ENCODE measurements at regions not wholly inside any gene's neighbourhood (a gene's known extent, or its start where the extent isn't known, plus 50 kb on each side); places are given as distances from the start of the nearest gene placed in this dataset.

DNA sequence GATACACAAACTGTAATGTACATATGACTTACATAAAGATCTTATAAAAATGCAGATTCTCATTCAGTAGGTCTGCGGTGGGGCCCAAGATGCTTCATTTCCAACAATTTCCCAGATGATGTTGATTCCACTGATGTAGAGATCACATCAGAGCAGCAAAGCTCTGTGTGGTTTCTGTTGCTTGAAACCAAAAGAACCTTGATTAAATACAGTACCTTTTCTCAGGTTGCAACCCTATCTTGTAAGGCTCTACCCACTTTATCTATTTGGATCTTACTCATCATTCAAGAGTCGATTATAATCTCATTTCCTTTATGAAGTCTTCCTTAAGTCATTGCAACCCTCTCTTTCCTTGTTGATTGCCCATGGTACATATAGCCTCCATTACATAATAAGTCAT is 816.8 kb downstream of the RPA4 start:
- H3K9me3 ChIP-seq (ENCODE audit: low read depth, low read length, poor library complexity, severe bottlenecking), result no peaks in the 10 kb centered on the region
- no peak for TF ChIP-seq EZH2 (IDR thresholded peaks at IDR 0.05; ENCODE audit: borderline replicate concordance, low read depth, low read length, poor library complexity, severe bottlenecking)
- TF ChIP-seq, protein P1, sequence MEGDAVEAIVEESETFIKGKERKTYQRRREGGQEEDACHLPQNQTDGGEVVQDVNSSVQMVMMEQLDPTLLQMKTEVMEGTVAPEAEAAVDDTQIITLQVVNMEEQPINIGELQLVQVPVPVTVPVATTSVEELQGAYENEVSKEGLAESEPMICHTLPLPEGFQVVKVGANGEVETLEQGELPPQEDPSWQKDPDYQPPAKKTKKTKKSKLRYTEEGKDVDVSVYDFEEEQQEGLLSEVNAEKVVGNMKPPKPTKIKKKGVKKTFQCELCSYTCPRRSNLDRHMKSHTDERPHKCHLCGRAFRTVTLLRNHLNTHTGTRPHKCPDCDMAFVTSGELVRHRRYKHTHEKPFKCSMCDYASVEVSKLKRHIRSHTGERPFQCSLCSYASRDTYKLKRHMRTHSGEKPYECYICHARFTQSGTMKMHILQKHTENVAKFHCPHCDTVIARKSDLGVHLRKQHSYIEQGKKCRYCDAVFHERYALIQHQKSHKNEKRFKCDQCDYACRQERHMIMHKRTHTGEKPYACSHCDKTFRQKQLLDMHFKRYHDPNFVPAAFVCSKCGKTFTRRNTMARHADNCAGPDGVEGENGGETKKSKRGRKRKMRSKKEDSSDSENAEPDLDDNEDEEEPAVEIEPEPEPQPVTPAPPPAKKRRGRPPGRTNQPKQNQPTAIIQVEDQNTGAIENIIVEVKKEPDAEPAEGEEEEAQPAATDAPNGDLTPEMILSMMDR (conservative IDR thresholded peaks at IDR 0.05; ENCODE audit: low read depth, low read length), result no peak
- no peak overlapping the region for H3K4me3 ChIP-seq (ENCODE audit: low read depth, low read length, poor library complexity, severe bottlenecking)
- ChIA-PET POLR2A (ENCODE audit: low non-redundant PET) (no interaction called here), CTCF (no interaction called here)
- intact Hi-C loops (cut with micrococcal nuclease; ENCODE audit: unreplicated experiment), result no loop called here
- BruUV-seq (replicated peaks), result no TSS peak
- H3K27ac ChIP-seq (ENCODE audit: low read depth, low read length, poor library complexity, severe bottlenecking), result no peak overlapping the region
- no peaks in the 10 kb centered on the region for H3K36me3 ChIP-seq (ENCODE audit: insufficient read depth, low read length, poor library complexity, severe bottlenecking)
- no peaks in the 10 kb centered on the region for H3K27me3 ChIP-seq (replicated peaks; ENCODE audit: insufficient read depth, low read depth, low read length, poor library complexity)
- H3K4me1 ChIP-seq (ENCODE audit: insufficient read depth, low read length, poor library complexity, severe bottlenecking), result no peaks in the 10 kb centered on the region
- DNase-seq (ENCODE audit: low spot score), result no peak

DNA sequence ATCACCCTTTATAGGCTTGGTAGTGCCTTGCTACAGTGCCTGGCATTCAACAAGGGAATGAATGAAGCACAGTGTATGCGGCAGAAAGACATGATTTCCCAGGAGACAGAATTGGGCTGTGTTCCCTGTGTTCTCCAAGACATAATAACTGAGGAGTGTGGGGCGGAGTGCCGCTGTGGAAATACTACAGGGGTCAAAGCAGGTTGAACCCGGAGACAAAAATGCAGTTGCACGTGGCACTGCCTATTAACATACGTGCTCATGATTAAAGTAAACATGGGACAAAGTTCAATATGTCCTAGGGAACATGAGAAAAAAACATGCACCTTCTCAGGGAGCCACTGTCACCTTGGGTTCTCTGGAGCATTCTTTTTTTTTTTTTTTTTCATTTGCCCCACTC is 820.8 kb downstream of the RPA4 start:
- ChIA-PET POLR2A (ENCODE audit: low non-redundant PET) (no interaction called here), CTCF (no interaction called here)
- Histone ChIP-seq H3K27ac (ENCODE audit: low read depth, low read length, poor library complexity, severe bottlenecking) (no peak overlapping the region), H3K9me3 (ENCODE audit: low read depth, low read length, poor library complexity, severe bottlenecking) (no peaks in the 10 kb centered on the region), H3K36me3 (ENCODE audit: insufficient read depth, low read length, poor library complexity, severe bottlenecking) (no peaks in the 10 kb centered on the region), H3K27me3 (replicated peaks; ENCODE audit: insufficient read depth, low read depth, low read length, poor library complexity) (no peaks in the 10 kb centered on the region), H3K4me1 (ENCODE audit: insufficient read depth, low read length, poor library complexity, severe bottlenecking) (no peaks in the 10 kb centered on the region), H3K4me3 (ENCODE audit: low read depth, low read length, poor library complexity, severe bottlenecking) (no peak overlapping the region)
- no TSS peak for BruUV-seq (replicated peaks)
- no peak for TF ChIP-seq EZH2 (IDR thresholded peaks at IDR 0.05; ENCODE audit: borderline replicate concordance, low read depth, low read length, poor library complexity, severe bottlenecking)
- TF ChIP-seq, protein P1 (conservative IDR thresholded peaks at IDR 0.05; ENCODE audit: low read depth, low read length), result no peak
- no peak for DNase-seq (ENCODE audit: low spot score)
- intact Hi-C loops (cut with micrococcal nuclease; ENCODE audit: unreplicated experiment), result no loop called here

DNA sequence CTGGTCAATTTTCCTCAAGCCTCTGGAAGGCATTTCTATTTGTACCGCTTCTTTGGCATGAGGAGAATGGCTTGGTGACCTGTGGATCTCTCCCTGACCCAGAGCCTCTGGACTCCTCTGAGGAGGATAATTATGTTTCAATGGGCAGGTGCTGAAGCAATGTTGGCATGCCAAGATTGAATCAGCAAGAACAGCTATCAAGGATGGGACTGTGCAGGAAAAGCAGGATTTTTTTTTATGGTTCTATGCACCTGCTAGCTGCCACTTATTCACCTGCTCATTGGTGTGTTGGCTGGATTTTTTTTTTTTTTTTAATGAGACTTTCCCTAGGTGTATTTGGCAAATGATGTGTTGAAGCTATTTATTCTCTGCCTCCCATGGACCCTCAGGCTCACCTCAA is 821.2 kb downstream of the RPA4 start:
- POLR2A ChIA-PET (ENCODE audit: low non-redundant PET), result no interaction called here
- H3K9me3 ChIP-seq (ENCODE audit: low read depth, low read length, poor library complexity, severe bottlenecking), result no peaks in the 10 kb centered on the region
- no peaks in the 10 kb centered on the region for H3K27me3 ChIP-seq (replicated peaks; ENCODE audit: insufficient read depth, low read depth, low read length, poor library complexity)
- intact Hi-C loops (cut with micrococcal nuclease; ENCODE audit: unreplicated experiment), result no loop called here
- no peak for DNase-seq (ENCODE audit: low spot score)
- no peak overlapping the region for H3K4me3 ChIP-seq (ENCODE audit: low read depth, low read length, poor library complexity, severe bottlenecking)
- no TSS peak for BruUV-seq (replicated peaks)
- TF ChIP-seq EZH2 (IDR thresholded peaks at IDR 0.05; ENCODE audit: borderline replicate concordance, low read depth, low read length, poor library complexity, severe bottlenecking), result no peak
- TF ChIP-seq, protein P1 (conservative IDR thresholded peaks at IDR 0.05; ENCODE audit: low read depth, low read length), result no peak
- CTCF ChIA-PET, result no interaction called here
- H3K36me3 ChIP-seq (ENCODE audit: insufficient read depth, low read length, poor library complexity, severe bottlenecking), result no peaks in the 10 kb centered on the region
- H3K4me1 ChIP-seq (ENCODE audit: insufficient read depth, low read length, poor library complexity, severe bottlenecking), result no peaks in the 10 kb centered on the region
- H3K27ac ChIP-seq (ENCODE audit: low read depth, low read length, poor library complexity, severe bottlenecking), result no peak overlapping the region
